Skeletal muscle cell (primary cell): ENCODE measurements at regions not wholly inside any gene's neighbourhood (a gene's known extent, or its start where the extent isn't known, plus 50 kb on each side); places are given as distances from the start of the nearest gene placed in this dataset.

ENCODE experiments used
- DNase-seq: peaks from one replicate; pipeline ENCODE4 v3.0.0-alpha.2; 2010; ENCODE audit warnings: low read depth
- H3K4me3 ChIP-seq: 2 replicates; pipeline ENCODE4 v1.5.1; 2011; ENCODE audit warnings: low read depth, mild to moderate bottlenecking, control low read depth, low read length, moderate library complexity

DNA sequence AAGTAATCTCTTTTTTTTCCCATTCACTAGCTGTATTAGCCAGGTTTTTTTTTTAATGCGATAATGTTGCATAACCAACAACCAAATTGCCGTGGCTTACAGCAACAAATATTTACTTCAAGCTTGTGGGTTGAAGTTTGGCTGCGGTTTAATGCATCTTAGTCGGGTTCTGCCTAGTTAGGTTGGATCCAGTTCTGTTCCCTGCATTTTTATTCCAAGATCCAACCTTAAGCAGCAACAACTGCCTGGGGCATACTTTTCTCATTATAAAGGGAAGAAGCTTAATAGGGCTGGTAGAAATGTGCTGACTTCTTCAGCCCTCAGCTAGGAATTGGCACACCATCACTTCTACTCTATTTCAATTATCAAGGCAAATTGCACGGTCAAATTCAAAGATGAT is 1115.5 kb upstream of the AUTS2 start:
- H3K4me3 ChIP-seq = no peak overlapping the region
- DNase-seq = no peak

DNA sequence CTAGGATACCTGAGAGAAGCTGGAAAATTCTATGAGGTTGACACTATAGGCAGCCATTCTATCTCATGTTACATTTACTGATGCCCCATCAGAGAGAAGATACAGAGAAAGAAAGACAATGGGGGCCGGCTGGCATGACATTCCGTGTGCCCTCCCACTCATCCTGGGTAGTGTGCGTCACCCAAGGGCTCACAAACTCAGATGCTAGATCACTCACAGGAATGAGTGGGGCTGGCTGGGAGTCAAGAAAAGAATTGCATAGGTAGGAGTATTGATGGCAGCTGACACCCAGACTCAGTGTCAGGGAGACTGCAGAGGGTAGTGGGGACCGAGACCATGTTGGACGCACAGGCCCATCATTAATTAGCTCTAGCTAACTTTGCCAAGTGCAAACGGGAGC is 1113.5 kb upstream of the AUTS2 start:
- no peak overlapping the region for H3K4me3 ChIP-seq
- no peak for DNase-seq

DNA sequence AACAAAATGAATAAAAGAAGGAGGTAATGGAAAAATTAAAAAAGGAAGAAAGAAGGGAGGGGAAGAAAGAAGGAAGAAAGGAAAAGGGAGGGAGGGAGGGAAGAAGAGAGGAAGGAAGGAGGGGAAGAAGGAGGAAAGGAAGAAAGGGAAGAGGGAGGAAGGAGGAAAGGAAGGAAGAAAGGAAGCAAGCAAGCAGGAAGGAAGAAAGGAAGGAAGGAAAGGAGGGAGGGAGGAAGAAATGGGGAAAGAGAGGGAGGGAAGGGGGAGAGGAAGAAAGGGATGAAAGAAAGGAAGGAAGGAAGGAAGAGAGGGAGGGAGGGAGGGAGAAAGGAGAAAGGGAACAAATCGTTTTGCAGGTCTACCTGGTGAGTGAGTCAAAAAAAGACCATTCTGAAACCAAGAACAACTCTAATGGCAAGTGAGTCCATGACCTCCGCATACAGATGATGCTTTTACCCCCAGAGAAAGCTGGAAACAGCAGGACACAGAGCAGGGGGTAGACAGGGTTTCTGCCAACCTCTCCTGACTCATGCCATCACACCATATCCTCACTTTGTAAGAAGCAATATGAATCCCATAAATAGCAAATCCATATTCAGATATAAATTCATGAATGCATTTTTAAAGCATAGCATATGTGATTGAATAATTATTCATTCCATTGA is 1112.9 kb upstream of the AUTS2 start:
- no peak for DNase-seq
- H3K4me3 ChIP-seq = no peak overlapping the region

DNA sequence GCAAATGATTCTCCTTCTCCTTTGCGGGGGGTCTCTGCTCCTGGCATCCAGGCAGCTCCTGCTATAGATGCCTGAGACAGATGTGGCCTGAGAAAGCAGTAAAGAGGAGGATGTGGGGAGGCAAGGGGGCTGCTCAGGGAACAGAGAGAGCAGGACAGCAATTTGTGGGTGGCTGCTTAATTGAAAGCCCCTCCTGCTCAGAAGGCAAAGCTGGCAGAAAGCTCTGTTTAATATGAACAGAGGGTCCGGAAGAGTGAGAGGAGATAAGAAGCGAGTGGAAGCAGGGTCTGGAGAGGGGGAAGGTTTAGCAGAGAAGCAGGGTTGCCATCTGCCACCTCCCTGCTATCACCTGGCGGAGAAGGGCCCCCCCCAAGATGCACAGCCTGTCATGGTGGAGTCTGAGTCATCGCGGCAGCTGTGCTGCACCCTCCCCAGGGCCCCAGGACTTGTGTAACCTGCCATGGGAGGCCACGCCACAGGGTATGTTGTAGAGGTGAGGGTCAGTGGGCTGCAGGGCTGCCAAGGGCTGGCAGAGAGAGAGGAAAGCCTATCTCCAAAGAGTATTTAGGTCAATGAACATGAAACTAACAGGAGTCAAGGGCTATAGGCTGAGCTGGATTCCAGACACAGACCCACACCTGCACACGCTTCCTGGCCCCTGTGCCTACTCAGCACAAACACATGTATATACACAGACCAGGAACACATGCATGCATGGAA is 1109.8 kb upstream of the AUTS2 start:
- H3K4me3 ChIP-seq = no peak overlapping the region
- DNase-seq = no peak

- no peak for DNase-seq
Measured at GRCh38 chr7:68491523-68492358, 1106.5 kb upstream of the AUTS2 start.

DNA sequence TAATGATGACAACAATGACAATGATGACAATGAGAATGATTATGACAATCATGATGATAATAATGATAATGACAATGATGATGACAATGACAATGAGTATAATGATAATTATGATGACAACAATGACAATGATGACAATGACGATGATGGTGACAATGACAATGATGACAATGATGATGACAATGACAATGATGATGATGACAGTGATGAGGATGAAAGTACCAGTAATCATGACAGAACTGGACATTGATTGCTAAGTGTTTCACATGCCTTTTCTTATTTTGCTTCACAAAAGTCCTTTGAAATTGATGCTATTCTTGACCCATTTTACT is 1106.0 kb upstream of the AUTS2 start:
- no peak overlapping the region for H3K4me3 ChIP-seq
- no peak for DNase-seq

More at GRCh38 chr7:68491523-68492358, 1106.5 kb upstream of the AUTS2 start:
- no peak overlapping the region for H3K4me3 ChIP-seq

- no peak for DNase-seq
Measured at GRCh38 chr7:68503400-68503799, 1094.9 kb upstream of the AUTS2 start.

GRCh38 chr7:68504716-68505115 is 1093.6 kb upstream of the AUTS2 start:
- no peak overlapping the region for H3K4me3 ChIP-seq
- no peak for DNase-seq

More at GRCh38 chr7:68503400-68503799, 1094.9 kb upstream of the AUTS2 start:
- no peak overlapping the region for H3K4me3 ChIP-seq

GRCh38 chr7:68505721-68506120 is 1092.6 kb upstream of the AUTS2 start:
- no peak for DNase-seq
- no peak overlapping the region for H3K4me3 ChIP-seq

- no peak for DNase-seq
- no peak overlapping the region for H3K4me3 ChIP-seq
Measured at GRCh38 chr7:68507668-68508067, 1090.6 kb upstream of the AUTS2 start.

DNA sequence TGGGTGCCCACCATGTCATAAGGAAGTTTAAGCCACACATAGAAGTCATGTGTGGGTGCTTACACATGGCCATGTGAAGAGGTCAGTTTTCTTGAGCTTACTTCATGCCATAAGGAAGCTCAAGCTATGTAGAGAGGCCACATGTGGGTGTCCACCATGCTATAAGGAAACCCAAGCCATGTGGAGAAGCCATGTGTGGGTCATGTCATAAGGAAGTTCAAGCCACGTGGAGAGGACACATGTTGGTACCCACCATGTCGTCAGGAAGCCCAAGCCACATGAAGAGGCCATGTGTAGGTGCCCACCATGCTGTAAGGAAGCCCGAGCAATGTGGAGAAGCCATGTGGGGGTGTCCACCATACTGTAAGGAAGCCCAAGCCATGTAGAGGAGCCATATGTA is 1089.2 kb upstream of the AUTS2 start:
- H3K4me3 ChIP-seq = no peak overlapping the region
- DNase-seq = no peak

DNA sequence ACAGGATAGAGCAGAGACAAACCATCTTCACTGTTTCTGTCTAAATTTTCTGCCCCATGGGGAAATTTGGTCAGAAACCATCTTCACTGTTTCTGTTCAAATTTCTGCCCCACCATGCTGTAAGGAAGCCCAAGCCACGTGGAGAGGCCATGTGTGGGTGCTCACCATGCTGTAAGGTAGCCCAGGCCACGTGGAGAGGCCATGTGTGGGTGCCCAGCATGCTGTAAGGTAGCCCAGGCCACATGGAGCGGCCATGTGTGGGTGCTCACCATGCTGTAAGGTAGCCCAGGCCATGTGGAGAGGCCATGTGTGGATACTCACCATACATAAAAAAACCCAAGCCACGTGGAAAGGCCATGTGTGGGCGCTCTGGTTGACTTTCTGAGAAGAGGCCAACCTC is 1088.7 kb upstream of the AUTS2 start:
- DNase-seq = no peak
- no peak overlapping the region for H3K4me3 ChIP-seq

DNA sequence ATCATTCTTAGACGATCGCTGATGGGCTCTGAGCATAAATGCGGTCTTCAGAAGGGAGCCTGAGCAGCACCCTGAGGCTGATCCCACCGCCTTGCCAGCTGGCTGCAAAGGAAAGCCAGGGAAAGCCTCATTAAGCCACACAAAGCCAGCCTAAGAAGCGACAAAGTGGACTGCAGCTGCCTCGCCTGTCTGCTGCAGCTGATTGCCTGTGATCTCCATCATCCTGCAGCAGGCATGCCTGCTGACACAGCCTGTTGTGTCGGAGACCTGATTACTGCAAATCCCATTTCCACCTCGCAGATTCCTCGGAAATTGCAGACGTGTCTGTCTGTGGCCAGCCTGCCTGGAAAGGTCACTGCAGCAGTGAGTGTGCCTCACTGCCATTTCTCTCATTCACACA is 1087.0 kb upstream of the AUTS2 start:
- no peak overlapping the region for H3K4me3 ChIP-seq
- DNase-seq = no peak

DNA sequence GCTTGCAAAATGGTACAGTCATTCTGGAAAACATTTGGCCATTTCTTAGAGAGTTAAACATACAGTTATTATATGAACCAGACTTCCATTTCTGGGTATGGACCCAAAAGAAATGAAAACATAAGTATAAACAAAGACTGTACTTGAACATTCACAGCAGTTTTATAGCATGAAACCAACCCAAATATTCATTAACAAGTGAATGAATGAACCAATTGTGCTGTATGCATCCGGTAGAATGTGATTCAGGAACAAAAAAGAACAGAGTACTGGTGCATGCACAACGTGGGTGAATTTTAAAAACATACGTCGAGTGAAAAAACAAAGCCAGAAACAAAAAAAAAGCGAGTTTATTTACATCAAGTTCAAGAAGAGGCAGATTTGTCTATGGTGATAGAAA is 1085.8 kb upstream of the AUTS2 start:
- H3K4me3 ChIP-seq = no peak overlapping the region
- DNase-seq = no peak

- no peak overlapping the region for H3K4me3 ChIP-seq
- no peak for DNase-seq
Measured at GRCh38 chr7:68518060-68518459, 1080.2 kb upstream of the AUTS2 start.

- no peak for DNase-seq
- H3K4me3 ChIP-seq = no peak overlapping the region
Measured at GRCh38 chr7:68524126-68524525, 1074.1 kb upstream of the AUTS2 start.

DNA sequence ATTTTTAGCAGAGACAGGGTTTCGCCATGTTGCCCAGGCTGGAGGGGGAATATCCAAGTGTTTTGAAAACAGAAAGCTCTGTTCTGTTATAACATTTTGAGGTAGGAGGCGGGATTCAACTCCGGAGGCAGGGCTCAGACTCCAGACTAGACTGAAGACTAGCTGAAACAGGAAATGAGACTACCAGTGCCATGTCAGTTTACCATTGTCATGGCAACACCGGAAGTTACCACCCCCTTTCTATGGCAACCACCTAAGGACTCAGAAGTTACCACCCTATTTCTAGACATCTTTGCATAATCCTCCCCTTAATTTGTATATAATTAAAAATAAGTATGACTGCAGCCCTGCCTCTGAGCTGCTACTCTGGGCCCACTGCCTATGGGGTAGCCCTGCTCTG is 1069.1 kb upstream of the AUTS2 start:
- DNase-seq = no peak

GRCh38 chr7:68535266-68535665 is 1063.0 kb upstream of the AUTS2 start:
- H3K4me3 ChIP-seq = no peak overlapping the region
- DNase-seq = no peak

More for the DNA sequence above, 1069.1 kb upstream of the AUTS2 start:
- no peak overlapping the region for H3K4me3 ChIP-seq

- no peak for DNase-seq
- H3K4me3 ChIP-seq = no peak overlapping the region
Measured at GRCh38 chr7:68537051-68537773, 1061.1 kb upstream of the AUTS2 start.

DNA sequence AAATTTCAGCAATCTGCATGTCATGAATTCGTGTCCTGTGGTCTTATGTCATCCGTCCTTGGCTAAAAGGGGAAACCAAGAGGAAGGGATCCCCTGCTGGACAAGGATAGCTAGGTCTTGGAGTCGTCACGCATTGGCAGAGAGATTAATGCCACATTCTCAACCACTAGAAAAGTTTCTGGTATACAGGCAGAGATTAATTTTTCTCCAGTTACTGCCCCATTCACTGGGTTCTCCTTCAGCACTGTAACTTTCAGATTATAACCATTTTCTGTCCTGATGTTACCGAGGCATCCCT is 1060.6 kb upstream of the AUTS2 start:
- no peak for DNase-seq
- no peak overlapping the region for H3K4me3 ChIP-seq
